IPS-20b (cell line): ENCODE measurements at regions not wholly inside any gene's neighbourhood (a gene's known extent, or its start where the extent isn't known, plus 50 kb on each side); places are given as distances from the start of the nearest gene placed in this dataset.

Experiments used
- H3K27ac ChIP-seq: one replicate; pipeline ENCODE4 v1.5.1; 2013; ENCODE audit warnings: low read length
- H3K27me3 ChIP-seq: 2 replicates; pipeline ENCODE4 v1.6.1; 2013; ENCODE audit warnings: mild to moderate bottlenecking, low read length, inconsistent platforms; ENCODE audit not compliant: insufficient read depth
- H3K36me3 ChIP-seq: 2 replicates; pipeline ENCODE4 v1.6.1; 2013; ENCODE audit warnings: low read depth, mild to moderate bottlenecking, inconsistent platforms, low read length, moderate library complexity; ENCODE audit not compliant: insufficient read depth
- H3K4me1 ChIP-seq: 2 replicates; pipeline ENCODE4 v1.6.1; 2013; ENCODE audit warnings: mild to moderate bottlenecking, control low read depth, inconsistent platforms, low read length, moderate library complexity; ENCODE audit not compliant: insufficient read depth
- H3K4me3 ChIP-seq: 2 replicates; pipeline ENCODE4 v1.5.1; 2013; ENCODE audit warnings: mild to moderate bottlenecking, low read length, inconsistent platforms
- H3K9ac ChIP-seq: 2 replicates; pipeline ENCODE4 v1.6.1; 2013; ENCODE audit warnings: low read depth, mild to moderate bottlenecking, inconsistent platforms, low read length, moderate library complexity
- H3K9me3 ChIP-seq: 2 replicates; pipeline ENCODE4 v1.6.1; 2013; ENCODE audit warnings: mild to moderate bottlenecking, low read depth, low read length, inconsistent platforms; ENCODE audit not compliant: insufficient read depth

- Histone ChIP-seq H3K9me3 (no peaks in the 10 kb centered on the region), H3K4me3 (no peak overlapping the region), H3K36me3 (no peaks in the 10 kb centered on the region), H3K27ac (no peak overlapping the region), H3K27me3 (no peaks in the 10 kb centered on the region), H3K9ac (no peak overlapping the region), H3K4me1 (peaks cover 9% of the 10 kb centered on the region; the same call in 1 of the 2 replicates)
These were observed 103.1 kb upstream of the DOK5 start for GRCh38 chr20:54372313-54372712.

GRCh38 chr20:54377992-54378773, 97.2 kb upstream of the DOK5 start:
- Histone ChIP-seq H3K27me3 (no peaks in the 10 kb centered on the region), H3K4me3 (no peak overlapping the region), H3K27ac (no peak overlapping the region), H3K9ac (no peak overlapping the region), H3K9me3 (no peaks in the 10 kb centered on the region), H3K36me3 (no peaks in the 10 kb centered on the region), H3K4me1 (peaks cover 6% of the 10 kb centered on the region; the same call in 1 of the 2 replicates)

- H3K9me3 ChIP-seq: no peaks in the 10 kb centered on the region
- no peaks in the 10 kb centered on the region for H3K27me3 ChIP-seq
- H3K4me3 ChIP-seq: no peak overlapping the region
- H3K36me3 ChIP-seq: no peaks in the 10 kb centered on the region
- no peak overlapping the region for H3K27ac ChIP-seq
- peaks cover 6% of the 10 kb centered on the region; the same call in 1 of the 2 replicates for H3K4me1 ChIP-seq
- H3K9ac ChIP-seq: no peak overlapping the region
These were observed 95.4 kb upstream of the DOK5 start for GRCh38 chr20:54379893-54380584.

- Histone ChIP-seq H3K36me3 (no peaks in the 10 kb centered on the region), H3K27me3 (no peaks in the 10 kb centered on the region), H3K4me1 (peaks cover 6% of the 10 kb centered on the region; the same call in 1 of the 2 replicates), H3K27ac (no peak overlapping the region), H3K4me3 (no peak overlapping the region), H3K9me3 (no peaks in the 10 kb centered on the region), H3K9ac (no peak overlapping the region)
These were observed 93.0 kb upstream of the DOK5 start for GRCh38 chr20:54382419-54382818.

DNA sequence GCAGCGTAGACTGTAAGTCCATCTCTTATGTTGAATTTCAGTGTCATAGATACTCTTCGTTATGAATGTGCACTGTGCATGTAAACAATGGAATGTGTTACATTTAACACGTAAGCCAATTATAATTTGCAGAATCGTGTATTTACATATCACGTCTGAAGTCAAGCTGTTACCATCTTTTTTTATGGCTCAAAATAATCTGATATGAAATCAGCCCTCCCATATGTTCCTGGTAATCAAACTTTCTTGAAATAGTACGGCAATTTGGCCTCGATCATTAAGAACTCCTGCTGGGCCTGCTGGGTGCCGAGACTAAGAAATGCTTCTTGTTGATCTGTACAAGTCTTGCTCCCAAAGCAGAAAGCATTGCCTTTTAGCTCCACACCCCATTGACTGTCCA, 89.6 kb upstream of the DOK5 start:
- no peaks in the 10 kb centered on the region for H3K9me3 ChIP-seq

DNA sequence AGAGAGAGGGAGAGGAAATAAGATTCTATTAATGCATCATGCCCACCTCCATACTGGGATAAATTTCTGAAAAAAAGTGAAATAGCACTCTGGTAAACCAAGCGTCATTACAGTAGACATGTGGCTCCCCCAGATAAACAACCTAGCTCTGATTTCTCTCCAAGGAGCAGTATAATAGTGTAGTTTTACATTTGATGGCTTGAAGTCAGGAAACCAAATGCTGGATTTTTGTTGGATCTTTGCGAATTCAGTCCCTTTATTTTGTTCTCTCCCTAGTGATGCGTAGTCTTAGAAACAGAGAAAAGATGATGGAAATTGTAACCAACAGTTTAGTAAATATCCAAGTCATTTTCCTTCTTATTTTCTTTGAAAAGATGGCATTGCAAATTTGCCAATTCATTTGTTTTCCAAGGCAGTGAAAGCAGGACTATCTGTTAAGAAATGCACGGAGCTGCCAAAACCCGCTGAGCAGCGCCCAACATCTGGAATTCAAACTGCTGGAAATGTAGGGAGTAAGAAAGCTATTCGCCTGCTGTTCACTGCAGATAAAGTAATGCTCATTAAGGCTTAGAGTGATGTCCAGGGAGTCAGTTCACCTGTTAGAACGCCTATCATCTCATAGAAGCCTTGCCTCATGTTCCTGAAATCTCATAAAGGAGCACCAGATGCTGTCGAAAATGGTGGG, 85.7 kb upstream of the DOK5 start:
- Histone ChIP-seq H3K36me3 (no peaks in the 10 kb centered on the region), H3K9me3 (no peaks in the 10 kb centered on the region), H3K4me3 (no peak overlapping the region), H3K27me3 (no peaks in the 10 kb centered on the region), H3K27ac (no peak overlapping the region), H3K4me1 (no peaks in the 10 kb centered on the region), H3K9ac (no peak overlapping the region)

More for the DNA sequence above, 89.6 kb upstream of the DOK5 start:
- H3K4me1 ChIP-seq: peaks cover 6% of the 10 kb centered on the region; the same call in 1 of the 2 replicates
- H3K9ac ChIP-seq: no peak overlapping the region
- H3K27me3 ChIP-seq: no peaks in the 10 kb centered on the region
- no peak overlapping the region for H3K27ac ChIP-seq
- H3K4me3 ChIP-seq: no peak overlapping the region
- no peaks in the 10 kb centered on the region for H3K36me3 ChIP-seq

GRCh38 chr20:54397292-54398140, 77.9 kb upstream of the DOK5 start:
- Histone ChIP-seq H3K36me3 (no peaks in the 10 kb centered on the region), H3K9me3 (no peaks in the 10 kb centered on the region), H3K9ac (no peak overlapping the region), H3K27me3 (no peaks in the 10 kb centered on the region), H3K27ac (no peak overlapping the region), H3K4me1 (peaks cover 5% of the 10 kb centered on the region), H3K4me3 (no peak overlapping the region)

DNA sequence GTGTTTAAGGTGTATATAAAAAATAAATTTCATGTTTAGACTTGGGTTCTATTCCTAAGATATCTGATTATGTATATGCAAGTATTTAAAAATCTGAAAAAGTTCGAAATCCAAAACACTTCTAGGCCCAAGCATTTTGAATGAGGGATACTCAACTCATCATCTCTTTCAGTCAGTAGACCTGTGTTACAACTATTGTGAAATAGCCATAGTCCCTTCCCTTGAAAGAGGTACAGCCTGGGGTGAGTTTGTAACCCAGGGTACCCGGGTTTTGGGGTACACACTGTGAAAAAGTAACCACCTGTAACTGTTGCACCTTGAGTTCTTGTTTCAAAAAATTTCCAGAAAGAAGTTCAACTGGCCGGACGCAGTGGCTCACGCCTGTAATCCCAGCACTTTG, 76.6 kb upstream of the DOK5 start:
- Histone ChIP-seq H3K4me3 (no peak overlapping the region), H3K27me3 (no peaks in the 10 kb centered on the region), H3K4me1 (peaks cover 5% of the 10 kb centered on the region), H3K36me3 (no peaks in the 10 kb centered on the region), H3K9me3 (no peaks in the 10 kb centered on the region), H3K27ac (no peak overlapping the region), H3K9ac (no peak overlapping the region)

GRCh38 chr20:54405540-54405939, 69.9 kb upstream of the DOK5 start:
- Histone ChIP-seq H3K27ac (no peak overlapping the region), H3K36me3 (no peaks in the 10 kb centered on the region), H3K9ac (no peak overlapping the region), H3K4me1 (no peaks in the 10 kb centered on the region), H3K4me3 (no peak overlapping the region), H3K27me3 (no peaks in the 10 kb centered on the region), H3K9me3 (no peaks in the 10 kb centered on the region)

- H3K9me3 ChIP-seq: no peaks in the 10 kb centered on the region
- H3K27ac ChIP-seq: no peak overlapping the region
- no peaks in the 10 kb centered on the region for H3K4me1 ChIP-seq
- no peak overlapping the region for H3K9ac ChIP-seq
- H3K36me3 ChIP-seq: no peaks in the 10 kb centered on the region
- no peaks in the 10 kb centered on the region for H3K27me3 ChIP-seq
- H3K4me3 ChIP-seq: no peak overlapping the region
These were observed 67.9 kb upstream of the DOK5 start for GRCh38 chr20:54407459-54407858.

DNA sequence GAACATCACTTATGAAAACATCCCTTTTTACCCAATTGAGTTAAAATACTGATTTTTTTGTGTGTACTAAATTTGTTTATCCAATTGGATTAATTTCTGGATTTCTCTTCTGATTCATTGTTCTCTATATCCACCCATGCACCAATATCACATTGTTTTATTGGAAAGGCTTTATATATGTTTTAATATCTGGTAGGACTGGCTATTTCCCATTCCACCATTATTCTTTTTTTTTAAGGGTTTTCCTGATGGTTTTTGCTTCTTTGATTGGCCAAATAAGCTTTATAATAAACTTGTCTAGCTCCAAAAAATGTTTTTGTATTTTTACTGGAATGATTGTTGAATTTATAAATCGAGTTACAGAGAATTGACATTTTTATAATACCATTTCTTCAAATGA, 59.4 kb upstream of the DOK5 start:
- no peak overlapping the region for H3K4me3 ChIP-seq
- H3K9ac ChIP-seq: no peak overlapping the region
- H3K27me3 ChIP-seq: no peaks in the 10 kb centered on the region
- H3K36me3 ChIP-seq: no peaks in the 10 kb centered on the region
- no peaks in the 10 kb centered on the region for H3K4me1 ChIP-seq
- no peak overlapping the region for H3K27ac ChIP-seq
- H3K9me3 ChIP-seq: no peaks in the 10 kb centered on the region
